GM23248 (cell line): ENCODE measurements at regions not wholly inside any gene's neighbourhood (a gene's known extent, or its start where the extent isn't known, plus 50 kb on each side); places are given as distances from the start of the nearest gene placed in this dataset.

ENCODE experiments used
- EZH2 ChIP-seq: fragments of 200-600 bp; sonication (generic); IDR thresholded peaks from 2 replicates; pipeline ENCODE4 v1.6.1; 2018; ENCODE audit warnings: antibody characterized with exemption, mild to moderate bottlenecking; ENCODE audit not compliant: insufficient read depth, poor library complexity, severe bottlenecking
- EZH2phosphoT487 ChIP-seq: fragments of 200-600 bp; sonication (generic); IDR thresholded peaks from 2 replicates; pipeline ENCODE4 v1.6.1; 2018; ENCODE audit warnings: antibody characterized with exemption, moderate library complexity, mild to moderate bottlenecking, low read depth; ENCODE audit not compliant: insufficient read depth

GRCh38 chr2:188713961-188714360, 260.2 kb upstream of the COL3A1 start:
- TF ChIP-seq EZH2 (no peak), EZH2phosphoT487 (no peak)
